GM21360 (cell line): ENCODE measurements at regions not wholly inside any gene's neighbourhood (a gene's known extent, or its start where the extent isn't known, plus 50 kb on each side); places are given as distances from the start of the nearest gene placed in this dataset.
"Not testable (repeated sequence)": the region's sequence is repeated elsewhere in the genome, so short reads cannot be mapped to it uniquely, and the experiment has no call there.

Experiments used
- ATAC-seq: cut with Tn5 transposase; IDR thresholded peaks from one replicate; pipeline ENCODE4 v1.9.1; 2021; ENCODE audit warnings: mild to moderate bottlenecking, moderate library complexity; ENCODE audit not compliant: unreplicated experiment

DNA sequence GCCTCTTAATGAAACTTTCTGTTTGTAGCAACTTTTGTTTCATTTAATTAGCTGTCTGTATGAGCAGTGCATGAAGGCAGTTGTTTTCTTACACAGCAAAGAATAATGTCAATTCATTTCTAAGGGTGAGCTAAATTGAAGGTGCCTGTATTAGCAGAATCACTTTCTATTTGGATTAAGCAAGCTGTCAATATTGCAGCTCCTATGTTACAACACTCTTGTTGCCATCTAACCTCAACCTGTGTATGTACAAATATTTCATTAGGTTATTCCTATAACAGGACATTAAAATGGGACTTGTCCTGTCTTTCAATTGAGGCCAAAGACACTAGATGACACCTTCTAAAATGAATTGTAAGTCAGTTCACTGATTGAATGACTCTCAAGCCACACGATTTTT, 647.5 kb downstream of the UTRN start:
- no peak for ATAC-seq

DNA sequence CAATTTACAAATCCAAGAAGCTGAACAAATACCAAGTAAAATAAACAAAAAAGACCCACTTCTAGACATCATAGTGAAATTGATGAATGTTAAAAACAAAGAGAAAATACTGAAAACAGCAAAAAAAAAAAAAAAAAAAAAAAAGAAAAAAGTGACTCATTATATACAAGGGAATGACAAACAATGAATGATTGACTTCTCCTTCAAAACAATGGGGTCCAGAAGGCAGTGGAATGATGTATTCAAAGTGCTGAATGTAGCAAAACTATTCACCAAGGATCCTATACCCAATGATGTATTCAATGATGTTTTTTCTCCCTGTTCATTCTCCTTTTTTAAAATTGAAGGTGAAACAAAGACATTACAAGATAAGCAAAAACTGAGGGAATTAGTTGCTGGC, 650.0 kb downstream of the UTRN start:
- no peak for ATAC-seq

DNA sequence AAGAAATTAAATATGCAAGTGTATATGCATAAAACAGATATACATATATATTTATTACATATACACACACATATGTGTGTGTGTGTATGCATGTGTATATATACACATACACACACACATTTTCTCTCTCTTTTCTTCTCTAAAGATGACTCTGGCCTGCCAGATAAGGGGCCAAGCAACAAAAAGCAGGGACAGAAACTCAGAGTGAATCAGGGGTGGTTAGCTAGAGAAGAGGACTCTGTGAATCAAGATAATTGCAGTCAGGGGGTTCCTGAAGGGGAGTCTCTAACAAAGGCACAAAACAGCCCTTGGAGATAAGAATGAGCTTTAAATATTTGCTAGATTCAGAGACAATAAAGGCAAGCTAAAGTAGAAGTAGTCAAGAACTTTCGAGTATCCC, 650.5 kb downstream of the UTRN start:
- no peak for ATAC-seq

DNA sequence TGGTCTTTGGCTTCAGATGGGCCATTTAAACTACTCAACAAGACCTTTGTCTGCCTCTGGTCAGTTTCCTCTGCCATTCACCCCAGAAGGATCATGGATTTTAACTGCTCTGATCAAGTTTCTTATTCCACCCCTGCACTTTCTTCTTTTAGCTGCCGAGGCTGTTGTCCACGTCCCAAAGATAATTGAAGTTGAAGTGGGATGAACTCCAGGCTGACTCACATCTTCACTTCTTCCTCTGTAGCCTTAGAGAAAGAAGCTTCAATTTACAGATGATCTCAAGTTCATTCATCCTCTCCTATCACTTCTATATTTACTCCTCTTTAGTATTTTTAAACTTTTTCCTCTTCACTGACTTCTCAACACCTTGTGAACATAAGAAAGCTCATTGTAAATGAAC, 651.6 kb downstream of the UTRN start:
- no peak for ATAC-seq

DNA sequence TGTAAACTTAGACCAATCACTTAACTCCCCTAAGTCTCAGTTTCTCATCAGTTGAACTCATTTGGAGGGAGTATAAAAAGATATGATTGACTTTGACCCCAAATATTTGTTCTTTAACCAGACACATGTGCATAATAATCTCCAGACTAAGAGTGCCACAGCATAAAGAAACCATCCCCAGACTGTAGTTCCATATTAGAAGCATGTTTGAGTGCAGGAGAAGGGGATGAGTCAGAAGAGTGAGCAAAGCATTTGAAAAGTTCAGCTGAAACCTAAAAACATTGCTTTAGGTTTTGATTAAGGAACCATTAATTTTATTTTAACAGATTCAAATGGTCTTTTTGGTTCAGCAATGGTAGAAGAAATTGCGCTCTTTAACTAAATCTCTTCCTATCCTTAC, 654.8 kb downstream of the UTRN start:
- ATAC-seq: no peak

DNA sequence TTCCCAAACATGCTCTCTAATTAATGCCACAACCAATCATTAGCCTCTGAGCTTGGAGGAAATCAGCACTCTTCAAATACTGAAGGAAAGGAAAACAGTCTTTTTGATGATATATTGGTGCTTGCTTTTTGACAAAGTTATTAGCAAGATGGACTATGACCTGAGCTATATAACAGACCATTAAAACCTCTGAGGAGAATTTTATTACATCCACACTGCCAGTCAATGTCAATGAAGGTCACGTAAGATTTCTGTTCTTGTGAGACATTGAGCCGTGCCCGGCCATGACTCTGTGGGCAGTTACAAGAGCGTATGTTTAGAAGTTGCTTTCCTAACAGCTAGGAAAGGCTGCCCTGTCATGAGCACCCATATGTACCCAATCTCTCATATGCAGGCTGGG, 659.0 kb downstream of the UTRN start:
- ATAC-seq: no peak

DNA sequence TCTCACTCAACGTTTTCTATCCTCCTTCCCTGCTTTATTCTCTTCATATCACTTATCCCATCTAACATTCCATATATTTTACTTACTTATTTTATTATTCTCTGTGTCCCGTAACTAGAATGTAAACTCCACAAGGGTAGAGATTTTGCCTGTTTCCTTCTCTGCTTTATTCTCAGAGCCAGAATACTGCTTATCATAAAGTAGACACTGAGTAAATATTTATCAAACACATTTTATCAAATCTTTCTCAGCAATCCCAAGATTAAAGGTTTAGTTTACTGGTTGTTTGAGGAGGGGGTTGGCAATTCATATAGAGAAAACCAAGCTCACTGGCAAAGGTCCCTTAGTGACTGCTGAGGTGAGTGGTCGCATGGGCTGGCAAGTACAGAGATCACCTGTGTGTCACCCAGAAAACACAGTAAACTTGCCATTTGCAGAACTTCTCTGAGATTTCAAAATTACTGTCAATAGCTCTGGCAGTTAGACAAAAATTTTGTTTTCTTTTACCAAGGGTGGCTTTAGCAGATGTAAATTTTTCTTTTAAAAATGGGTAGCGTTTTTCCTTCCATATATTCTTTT, 662.4 kb downstream of the UTRN start:
- no peak for ATAC-seq

DNA sequence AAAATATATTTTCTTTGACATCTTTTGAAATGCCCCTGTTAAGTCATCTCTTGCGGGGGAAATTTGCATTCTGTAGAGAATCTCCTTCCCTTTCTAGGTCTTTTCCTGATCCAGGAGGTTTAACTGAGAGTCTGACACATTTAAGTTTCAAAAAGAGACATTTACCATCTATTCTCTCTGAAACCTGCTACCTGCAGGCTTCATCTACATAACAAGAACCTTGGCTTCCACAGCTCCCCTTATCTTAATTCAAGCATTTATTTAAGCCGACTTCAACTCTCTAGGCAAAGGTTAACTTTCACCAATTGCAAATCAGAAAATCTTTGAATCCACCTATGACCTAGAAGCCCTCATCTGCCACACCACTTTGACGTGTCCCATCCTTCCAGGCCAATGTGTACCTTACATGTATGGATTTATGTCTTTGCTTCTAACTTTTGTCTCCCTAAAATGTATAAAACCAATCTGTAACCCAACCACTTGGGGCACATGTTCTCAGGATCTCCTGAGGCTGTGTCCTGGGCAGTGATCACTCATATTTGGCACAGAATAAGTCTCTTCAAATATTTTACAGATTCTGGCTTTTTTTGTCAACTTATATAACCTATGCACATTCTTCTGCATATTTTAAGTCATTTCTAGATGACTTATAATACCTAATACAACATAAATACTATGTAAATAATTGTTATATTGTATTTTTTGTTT, 666.7 kb downstream of the UTRN start:
- ATAC-seq: no peak

DNA sequence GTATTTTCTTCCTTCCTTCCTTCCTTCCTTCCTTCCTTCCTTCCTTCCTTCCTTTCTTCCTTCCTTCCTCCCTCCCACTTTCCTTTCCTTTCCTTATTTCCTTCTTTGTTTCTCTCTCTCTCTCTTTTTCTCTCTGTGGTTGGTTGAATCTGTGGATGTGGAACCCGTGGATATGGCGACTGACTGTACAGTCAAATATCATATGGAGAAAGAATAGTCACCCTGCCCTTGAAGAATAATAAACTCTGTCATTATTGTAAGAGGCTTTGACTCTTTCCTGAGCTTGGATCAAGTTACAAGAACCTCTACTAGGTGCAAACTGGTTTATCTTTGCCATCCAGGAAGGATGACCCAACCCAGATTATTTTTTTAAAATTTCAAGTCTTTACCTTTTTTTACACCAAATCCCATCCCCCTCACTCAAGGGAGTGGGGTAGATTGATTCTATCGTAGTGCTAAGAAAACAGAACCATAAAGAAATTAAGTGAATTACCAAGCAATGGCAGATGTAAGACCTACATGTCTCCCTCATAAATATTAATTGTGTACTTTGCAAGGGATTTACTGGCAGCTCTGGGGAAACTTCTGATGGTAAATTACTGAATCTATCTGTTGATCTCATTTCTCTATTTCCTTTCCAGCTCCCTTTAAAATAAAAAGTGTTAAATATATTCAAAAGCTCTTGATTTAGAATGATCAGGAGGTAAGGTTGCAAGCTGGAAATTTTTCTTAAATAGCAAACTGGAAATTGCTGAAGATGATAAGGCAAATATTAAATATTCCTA, 667.5 kb downstream of the UTRN start:
- no peak for ATAC-seq

DNA sequence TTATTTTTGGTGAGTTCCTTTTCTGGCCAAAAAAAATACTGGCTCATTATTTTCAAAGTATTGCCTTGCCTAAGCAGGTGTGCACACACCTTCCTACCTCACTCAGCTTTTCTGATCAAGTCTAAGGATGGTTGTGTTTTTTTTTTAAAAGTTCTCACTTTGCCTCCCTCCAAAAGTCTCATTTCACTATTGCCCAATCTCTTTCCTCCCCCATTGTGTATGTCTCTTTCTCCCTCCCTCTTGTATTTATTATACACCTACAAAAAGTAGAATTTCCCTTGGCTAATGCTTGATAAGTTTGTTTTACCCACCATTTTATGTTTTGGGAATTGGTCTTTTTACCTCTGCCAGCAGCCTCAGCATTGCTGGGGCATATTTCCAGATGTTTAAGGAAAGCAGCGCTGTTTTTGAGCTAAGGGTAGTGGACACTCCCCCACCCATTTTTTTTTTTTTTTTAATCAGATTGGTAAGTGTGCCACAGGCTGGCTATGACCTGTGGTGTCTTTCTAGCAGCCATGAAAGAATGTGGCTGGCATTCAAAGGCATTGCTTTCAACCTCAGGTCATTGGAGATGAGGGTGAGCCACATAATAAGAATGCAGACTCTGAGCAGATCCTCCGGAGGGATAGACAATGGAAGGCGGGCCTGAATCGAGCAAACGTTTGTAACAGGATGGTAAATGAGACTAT, 668.6 kb downstream of the UTRN start:
- ATAC-seq: no peak

DNA sequence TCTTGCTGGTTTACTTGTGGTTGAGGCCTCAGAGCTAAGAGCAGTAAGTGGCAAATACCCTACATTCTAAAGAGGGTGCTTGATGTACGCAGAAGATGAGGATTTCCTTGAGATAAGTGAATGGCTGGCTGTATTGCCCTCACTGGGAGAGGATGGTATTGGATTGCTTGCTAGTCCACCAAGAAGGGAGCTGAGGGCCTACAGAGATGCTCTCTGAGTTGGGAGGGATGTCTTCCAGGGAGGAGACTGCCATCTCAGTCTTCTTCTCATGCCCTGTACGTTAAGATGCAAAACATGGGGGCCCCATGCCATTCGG, 669.1 kb downstream of the UTRN start:
- ATAC-seq: no peak

DNA sequence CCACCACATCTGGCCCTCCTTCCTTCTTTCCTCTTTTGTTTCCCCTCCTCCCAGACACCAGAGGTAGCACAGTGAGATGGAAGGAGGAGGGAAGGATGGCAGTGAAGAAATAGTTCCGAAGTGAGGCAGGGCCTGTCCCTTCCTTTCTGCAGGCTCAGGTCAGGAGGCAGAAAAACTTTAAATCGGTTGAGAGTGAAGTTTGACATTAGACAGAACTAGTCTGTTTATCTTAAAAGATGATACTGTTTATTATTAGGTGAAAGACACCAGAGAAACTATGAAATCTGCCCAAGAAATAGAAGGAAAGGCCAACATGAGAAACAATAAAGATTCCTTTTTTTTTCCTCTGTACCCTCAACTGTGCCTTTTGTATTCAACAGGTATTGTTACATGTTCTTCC, 670.3 kb downstream of the UTRN start:
- ATAC-seq: no peak

DNA sequence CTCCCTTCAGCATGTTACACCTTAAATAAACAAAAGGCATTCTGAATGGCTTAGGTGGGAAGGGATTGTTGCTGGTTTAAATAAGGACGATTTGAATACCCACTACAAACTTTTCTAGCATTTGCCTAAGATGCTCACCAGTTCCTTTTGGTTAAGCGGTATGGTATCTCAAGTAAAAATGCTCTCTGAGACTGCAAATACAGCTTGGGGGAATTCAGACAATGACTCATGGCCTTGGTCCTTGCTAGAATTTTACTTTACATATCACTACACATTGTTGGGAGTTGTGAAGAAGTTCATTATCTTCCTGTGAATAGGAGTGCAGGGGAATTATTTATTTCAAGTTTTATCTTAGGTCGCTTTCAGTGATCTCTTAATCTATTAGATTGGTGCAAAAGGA, 670.7 kb downstream of the UTRN start:
- no peak for ATAC-seq

DNA sequence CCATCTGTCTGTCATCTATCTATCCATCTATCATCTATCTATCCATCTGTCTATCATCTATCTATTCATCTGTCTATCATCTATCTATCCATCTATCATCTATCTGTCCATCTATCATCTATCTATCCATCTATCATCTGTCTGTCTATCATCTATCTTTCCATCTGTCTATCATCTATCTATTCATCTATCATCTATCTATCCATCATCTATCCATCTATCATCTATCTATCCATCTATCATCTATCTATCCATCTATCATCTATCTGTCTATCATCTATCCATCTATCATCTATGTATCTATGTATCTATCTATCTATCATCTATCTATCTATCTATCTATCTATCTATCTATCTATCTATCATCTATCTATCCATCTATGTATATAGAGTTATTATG, 671.6 kb downstream of the UTRN start:
- not testable (repeated sequence) for ATAC-seq

DNA sequence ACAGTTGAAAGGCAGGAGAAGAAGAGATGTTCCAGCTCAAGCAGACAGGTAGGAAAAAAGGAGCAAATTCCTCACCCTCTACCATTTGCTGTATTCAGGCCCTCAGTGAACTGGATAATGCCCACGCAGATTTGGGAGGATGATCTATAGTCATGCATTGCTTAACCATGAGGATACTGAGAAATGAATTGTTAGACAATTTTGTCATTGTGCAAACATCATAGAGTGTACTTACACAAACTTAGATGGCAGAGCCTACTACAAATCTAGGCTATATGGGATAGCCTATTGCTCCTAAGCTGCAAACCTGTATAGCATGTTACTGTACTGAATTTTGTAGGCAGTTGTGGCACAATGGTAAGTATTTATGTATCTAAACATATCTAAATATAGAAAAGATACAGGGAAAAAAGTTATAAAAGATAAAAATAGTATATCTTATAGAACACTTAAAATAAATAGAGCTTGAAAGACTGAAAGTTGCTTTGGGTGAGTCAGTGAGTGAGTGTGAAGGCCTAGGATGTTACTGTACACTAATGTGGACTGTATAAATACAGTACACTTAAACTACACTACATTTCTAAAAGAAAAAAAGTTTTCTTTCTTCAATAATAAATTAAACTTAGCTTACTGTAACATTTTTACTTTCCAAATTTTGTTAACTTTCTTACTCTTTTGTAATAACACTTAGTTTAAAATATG, 672.3 kb downstream of the UTRN start:
- ATAC-seq: no peak

DNA sequence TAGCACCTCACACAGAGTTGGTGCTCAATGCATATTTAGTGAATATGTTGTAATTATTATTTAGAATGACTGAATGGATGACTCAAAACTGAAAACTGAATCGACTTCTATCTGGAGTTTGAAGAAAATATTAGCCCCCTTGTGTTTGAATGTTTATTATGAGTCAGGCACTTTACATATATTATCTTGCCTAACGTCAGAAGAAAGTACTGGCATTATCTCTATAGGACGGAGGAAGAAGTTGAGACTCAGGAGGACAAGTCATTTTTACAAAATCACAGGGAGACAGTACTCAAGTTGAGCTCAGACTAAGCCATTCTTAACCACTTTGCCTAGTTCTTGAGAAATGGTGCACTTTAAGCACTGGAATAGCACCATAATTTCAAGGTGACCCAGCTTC, 684.0 kb downstream of the UTRN start:
- no peak for ATAC-seq

DNA sequence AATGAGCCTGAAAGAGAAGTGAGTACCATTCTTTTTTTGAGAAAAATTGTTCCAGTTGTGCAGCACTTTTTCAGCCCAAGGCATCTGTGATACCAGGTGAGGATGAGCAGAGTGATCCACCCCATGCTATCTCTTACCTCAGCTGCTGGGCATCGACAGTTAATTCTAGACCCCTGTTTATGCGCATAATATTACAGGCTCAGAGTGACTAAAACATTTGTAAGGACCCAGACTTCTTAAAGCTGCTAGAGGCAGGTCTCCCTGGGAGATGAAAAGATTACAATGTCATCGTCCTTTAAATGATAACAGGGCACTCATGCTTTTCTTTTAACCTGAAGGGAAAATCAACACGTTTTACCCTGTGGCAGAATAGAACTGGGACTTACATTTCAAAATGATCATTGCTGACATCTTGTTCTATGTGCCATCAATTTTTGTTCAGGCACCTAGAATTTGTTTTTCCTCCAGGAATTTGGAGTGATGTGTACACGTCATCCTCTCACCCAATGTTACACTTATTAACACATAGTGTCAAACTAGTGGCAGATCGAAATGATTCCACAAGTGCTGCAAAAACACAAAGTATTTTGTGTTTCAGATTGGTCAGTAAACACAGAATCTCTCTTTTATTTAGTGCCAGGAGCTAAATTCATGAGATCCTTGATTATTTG, 684.6 kb downstream of the UTRN start:
- no peak for ATAC-seq

DNA sequence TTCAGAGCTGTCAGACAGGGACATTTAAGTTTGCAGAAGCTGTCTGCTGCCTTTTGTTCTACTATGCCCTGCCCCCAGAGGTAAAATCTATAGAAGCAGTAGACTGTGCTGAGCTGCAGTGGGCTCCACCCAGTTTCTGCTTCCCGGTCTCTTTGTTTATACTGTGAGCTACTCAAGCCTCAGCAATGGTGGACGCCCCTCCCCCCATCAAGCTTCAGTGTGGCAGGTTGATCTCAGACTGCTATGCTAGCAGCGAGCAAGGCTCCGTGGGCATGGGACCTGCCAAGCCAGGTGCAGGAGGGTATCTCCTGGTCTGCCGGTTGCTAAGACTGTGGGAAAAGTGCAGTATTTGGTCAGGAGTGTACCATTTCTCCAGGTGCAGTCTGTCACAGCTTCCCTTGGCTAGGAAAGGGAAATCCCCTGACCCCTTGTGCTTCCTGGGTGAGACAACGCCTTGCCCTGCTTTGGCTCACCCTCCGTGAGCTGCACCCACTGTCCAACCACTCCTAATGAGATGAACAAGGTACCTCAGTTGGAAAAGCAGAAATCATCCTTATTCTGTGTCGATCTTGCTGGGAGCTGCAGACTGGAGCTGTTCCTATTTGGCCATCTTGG, 692.2 kb downstream of the UTRN start:
- not testable (repeated sequence) for ATAC-seq

DNA sequence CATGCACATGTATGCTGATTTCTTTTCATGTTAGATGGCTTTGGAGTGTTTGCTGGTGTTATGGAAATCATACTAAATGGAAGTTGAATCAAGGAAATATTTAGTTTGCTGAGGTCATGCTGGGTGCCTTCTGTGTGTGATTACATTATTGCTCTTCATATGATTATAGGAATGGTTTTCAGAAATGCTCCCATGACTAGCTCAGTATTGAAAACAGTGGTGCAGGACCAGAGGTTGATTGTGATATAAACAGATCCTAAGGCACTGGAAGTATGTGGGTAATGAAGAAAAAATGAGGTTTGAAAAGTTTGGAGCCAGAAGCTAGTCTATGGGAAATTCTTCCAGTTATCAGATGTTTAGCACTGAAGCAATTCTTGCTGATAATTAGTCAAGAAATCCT, 693.1 kb downstream of the UTRN start:
- no peak for ATAC-seq

DNA sequence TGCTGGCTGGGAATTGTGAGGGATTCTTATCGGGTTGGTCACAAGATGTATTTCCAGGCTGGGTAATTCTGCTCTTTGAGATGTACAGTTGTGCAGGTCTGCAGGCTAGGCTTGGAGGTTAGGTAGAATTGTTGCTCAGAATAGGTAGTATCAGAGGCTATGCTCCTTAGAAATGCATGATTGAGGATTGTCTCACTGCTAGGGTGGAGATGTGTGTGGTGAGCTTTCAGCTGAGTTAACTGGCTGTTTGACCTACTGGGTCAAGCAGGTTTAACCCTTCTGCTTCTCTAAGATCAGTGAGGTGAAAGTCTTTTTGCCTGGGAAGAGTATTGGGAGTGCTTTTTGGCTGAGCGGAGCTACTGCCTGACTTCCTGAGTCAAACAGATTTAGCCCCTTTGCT, 701.1 kb downstream of the UTRN start:
- no peak for ATAC-seq
